ENCODE measurements at regions not wholly inside any gene's neighbourhood (a gene's known extent, or its start where the extent isn't known, plus 50 kb on each side); places are given as distances from the start of the nearest gene placed in this dataset.
"Not testable (repeated sequence)": the region's sequence is repeated elsewhere in the genome, so short reads cannot be mapped to it uniquely, and the experiment has no call there.

GRCh38 chr4:109378511-109378910 lies 55.1 kb upstream of the SEC24B start:
- ChIA-PET CTCF (no interaction called here), POLR2A (no interaction called here)

GRCh38 chr4:109378076-109378475 lies 55.5 kb upstream of the SEC24B start:
- ChIA-PET CTCF (no interaction called here), POLR2A (no interaction called here)

GRCh38 chr4:109375778-109376414 lies 57.7 kb upstream of the SEC24B start:
- ChIA-PET CTCF (no interaction called here), POLR2A (no interaction called here)

GRCh38 chr4:109368661-109369060 lies 65.0 kb upstream of the SEC24B start:
- POLR2A ChIA-PET = no interaction called here
- CTCF ChIA-PET = no interaction called here

- CTCF ChIA-PET = no interaction called here
- POLR2A ChIA-PET = no interaction called here
Measured at GRCh38 chr4:109365939-109366338, 63.5 kb upstream of the COL25A1 start.

- CTCF ChIA-PET = not testable (repeated sequence)
Measured at GRCh38 chr4:109365297-109365696, 62.8 kb upstream of the COL25A1 start.

GRCh38 chr4:109359040-109359646 lies 56.7 kb upstream of the COL25A1 start:
- ChIA-PET CTCF (no interaction called here), POLR2A (no interaction called here)

More at GRCh38 chr4:109365297-109365696, 62.8 kb upstream of the COL25A1 start:
- POLR2A ChIA-PET = not testable (repeated sequence)

GRCh38 chr4:109355835-109356234 lies 53.4 kb upstream of the COL25A1 start:
- POLR2A ChIA-PET = no interaction called here
- CTCF ChIA-PET = no interaction called here

GRCh38 chr4:109352941-109353340 lies 50.5 kb upstream of the COL25A1 start:
- ChIA-PET CTCF (no interaction called here), POLR2A (interaction anchor here (0.6 kb wide), 1 partner anchor 257 kb away, joined by 5 read pairs; no protein-coding TSS in a partner anchor)

Measured in activated CD8-positive, alpha-beta memory T cell treated with anti-CD3 and anti-CD28 coated beads for 36 hours (primary cell).